Astrocyte (in vitro differentiated cells and primary cell): ENCODE measurements at regions not wholly inside any gene's neighbourhood (a gene's known extent, or its start where the extent isn't known, plus 50 kb on each side); places are given as distances from the start of the nearest gene placed in this dataset.

ENCODE experiments used
- DNase-seq: peaks from one replicate; pipeline ENCODE4 v3.0.0-alpha.2; 2010; ENCODE audit warnings: low read depth
- FAIRE-seq: peaks from 2 replicates; lab custom pipeline; 2011; peaks lifted over from hg19 to GRCh38; lab: Jason Lieb, UNC
- H2AFZ ChIP-seq: 2 replicates; pipeline ENCODE4 v1.6.0; 2012; ENCODE audit warnings: low read depth, low read length, inconsistent platforms
- H3K27ac ChIP-seq: 2 replicates; pipeline ENCODE4 v1.5.1; 2011; ENCODE audit warnings: low read depth, low read length, inconsistent platforms
- H3K27me3 ChIP-seq: 2 replicates; pipeline ENCODE4 v1.6.0; 2011; ENCODE audit warnings: low read length, inconsistent platforms; ENCODE audit not compliant: insufficient read depth
- H3K36me3 ChIP-seq: 2 replicates; pipeline ENCODE4 v1.5.1; 2011; ENCODE audit warnings: low read length, inconsistent platforms; ENCODE audit not compliant: insufficient read depth
- H3K4me1 ChIP-seq: 2 replicates; pipeline ENCODE4 v1.5.1; 2011; ENCODE audit warnings: low read length, inconsistent platforms; ENCODE audit not compliant: insufficient read depth
- H3K4me2 ChIP-seq: 2 replicates; pipeline ENCODE4 v1.6.0; 2012; ENCODE audit warnings: low read length, inconsistent platforms
- H3K4me3 ChIP-seq: 2 replicates; pipeline ENCODE4 v1.5.1; 2011; ENCODE audit warnings: low read depth, mild to moderate bottlenecking, low read length, inconsistent platforms; ENCODE audit not compliant: insufficient read depth
- H3K79me2 ChIP-seq: 2 replicates; pipeline ENCODE4 v1.6.0; 2012; ENCODE audit warnings: mild to moderate bottlenecking, low read length, inconsistent platforms; ENCODE audit not compliant: insufficient read depth
- H3K9ac ChIP-seq: 2 replicates; pipeline ENCODE4 v1.6.0; 2012; ENCODE audit warnings: mild to moderate bottlenecking, low read length, inconsistent platforms
- H3K9me3 ChIP-seq: 2 replicates; pipeline ENCODE4 v1.5.1; 2012; ENCODE audit warnings: low read depth, mild to moderate bottlenecking, low read length, inconsistent platforms; ENCODE audit not compliant: insufficient read depth
- H4K20me1 ChIP-seq: 2 replicates; pipeline ENCODE4 v1.6.0; 2012; ENCODE audit warnings: low read length, inconsistent platforms; ENCODE audit not compliant: insufficient read depth
- H3K27ac Mint-ChIP-seq: one replicate; pipeline ENCODE4 v1.8.0; 2021; ENCODE audit warnings: mild to moderate bottlenecking, mixed read lengths; ENCODE audit not compliant: unreplicated experiment
- H3K27me3 Mint-ChIP-seq: one replicate; pipeline ENCODE4 v1.8.0; 2021; ENCODE audit warnings: low read depth, mixed read lengths; ENCODE audit not compliant: unreplicated experiment
- H3K36me3 Mint-ChIP-seq: one replicate; pipeline ENCODE4 v1.8.0; 2021; ENCODE audit warnings: low read depth, mixed read lengths; ENCODE audit not compliant: unreplicated experiment
- H3K4me1 Mint-ChIP-seq: one replicate; pipeline ENCODE4 v1.8.0; 2021; ENCODE audit warnings: low read depth, mixed read lengths; ENCODE audit not compliant: unreplicated experiment
- H3K4me3 Mint-ChIP-seq: one replicate; pipeline ENCODE4 v1.8.0; 2021; ENCODE audit warnings: mild to moderate bottlenecking, moderate library complexity, mixed read lengths; ENCODE audit not compliant: unreplicated experiment
- H3K9me3 Mint-ChIP-seq: one replicate; pipeline ENCODE4 v1.8.0; 2021; ENCODE audit warnings: mild to moderate bottlenecking, mixed read lengths; ENCODE audit not compliant: unreplicated experiment
- EZH2 ChIP-seq: IDR thresholded peaks from 2 replicates; pipeline ENCODE4 v1.6.1; 2012; ENCODE audit warnings: mild to moderate bottlenecking, low read length, inconsistent platforms; ENCODE audit not compliant: insufficient read depth
- TF ChIP-seq, protein P1 (sequence below): IDR thresholded peaks from 2 replicates; pipeline ENCODE4 v1.5.1; 2011; ENCODE audit warnings: low read depth, mild to moderate bottlenecking, inconsistent platforms, low read length, moderate library complexity; ENCODE audit not compliant: insufficient read depth

- FAIRE-seq: no peak
- Histone ChIP-seq H3K4me2 (no peak overlapping the region), H2AFZ (no peak overlapping the region), H3K36me3 (no peaks in the 10 kb centered on the region), H3K9ac (no peak overlapping the region), H3K27ac (no peak overlapping the region), H4K20me1 (no peaks in the 10 kb centered on the region), H3K79me2 (no peaks in the 10 kb centered on the region), H3K4me3 (no peak overlapping the region), H3K27me3 (peaks cover 12% of the 10 kb centered on the region), H3K4me1 (no peaks in the 10 kb centered on the region), H3K9me3 (no peaks in the 10 kb centered on the region)
- TF ChIP-seq, protein P1, sequence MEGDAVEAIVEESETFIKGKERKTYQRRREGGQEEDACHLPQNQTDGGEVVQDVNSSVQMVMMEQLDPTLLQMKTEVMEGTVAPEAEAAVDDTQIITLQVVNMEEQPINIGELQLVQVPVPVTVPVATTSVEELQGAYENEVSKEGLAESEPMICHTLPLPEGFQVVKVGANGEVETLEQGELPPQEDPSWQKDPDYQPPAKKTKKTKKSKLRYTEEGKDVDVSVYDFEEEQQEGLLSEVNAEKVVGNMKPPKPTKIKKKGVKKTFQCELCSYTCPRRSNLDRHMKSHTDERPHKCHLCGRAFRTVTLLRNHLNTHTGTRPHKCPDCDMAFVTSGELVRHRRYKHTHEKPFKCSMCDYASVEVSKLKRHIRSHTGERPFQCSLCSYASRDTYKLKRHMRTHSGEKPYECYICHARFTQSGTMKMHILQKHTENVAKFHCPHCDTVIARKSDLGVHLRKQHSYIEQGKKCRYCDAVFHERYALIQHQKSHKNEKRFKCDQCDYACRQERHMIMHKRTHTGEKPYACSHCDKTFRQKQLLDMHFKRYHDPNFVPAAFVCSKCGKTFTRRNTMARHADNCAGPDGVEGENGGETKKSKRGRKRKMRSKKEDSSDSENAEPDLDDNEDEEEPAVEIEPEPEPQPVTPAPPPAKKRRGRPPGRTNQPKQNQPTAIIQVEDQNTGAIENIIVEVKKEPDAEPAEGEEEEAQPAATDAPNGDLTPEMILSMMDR: no peak
- no peak for TF ChIP-seq EZH2
- Mint-ChIP-seq H3K9me3 (peaks cover 8% of the 10 kb centered on the region), H3K27me3 (peaks cover 31% of the 10 kb centered on the region), H3K4me1 (no peaks in the 10 kb centered on the region), H3K36me3 (no peaks in the 10 kb centered on the region), H3K4me3 (no peak overlapping the region), H3K27ac (no peak overlapping the region)
- DNase-seq: no peak
These were observed 200.5 kb upstream of the RREB1 start for GRCh38 chr6:6907286-6907685.

- DNase-seq: no peak
- Histone ChIP-seq H4K20me1 (no peaks in the 10 kb centered on the region), H3K36me3 (no peaks in the 10 kb centered on the region), H3K9me3 (no peaks in the 10 kb centered on the region), H3K79me2 (no peaks in the 10 kb centered on the region), H3K4me1 (no peaks in the 10 kb centered on the region), H3K9ac (no peak overlapping the region), H2AFZ (no peak overlapping the region), H3K4me2 (no peak overlapping the region), H3K4me3 (no peak overlapping the region), H3K27me3 (peaks cover 12% of the 10 kb centered on the region), H3K27ac (no peak overlapping the region)
- H3K36me3 Mint-ChIP-seq: no peaks in the 10 kb centered on the region
- H3K9me3 Mint-ChIP-seq: peaks cover 8% of the 10 kb centered on the region
- H3K27ac Mint-ChIP-seq: no peak overlapping the region
- no peak for TF ChIP-seq EZH2
- TF ChIP-seq, protein P1: no peak
- H3K4me1 Mint-ChIP-seq: no peaks in the 10 kb centered on the region
- H3K27me3 Mint-ChIP-seq: peaks cover 31% of the 10 kb centered on the region
- H3K4me3 Mint-ChIP-seq: no peak overlapping the region
- FAIRE-seq: no peak
These were observed 199.6 kb upstream of the RREB1 start for GRCh38 chr6:6908121-6908520.

- Histone ChIP-seq H3K4me2 (no peak overlapping the region), H3K4me1 (no peaks in the 10 kb centered on the region), H2AFZ (no peak overlapping the region), H3K36me3 (no peaks in the 10 kb centered on the region), H3K27me3 (peaks cover 12% of the 10 kb centered on the region), H3K9ac (no peak overlapping the region), H3K4me3 (no peak overlapping the region), H3K9me3 (no peaks in the 10 kb centered on the region), H3K27ac (no peak overlapping the region), H4K20me1 (no peaks in the 10 kb centered on the region), H3K79me2 (no peaks in the 10 kb centered on the region)
- no peak overlapping the region for H3K4me3 Mint-ChIP-seq
- FAIRE-seq: no peak
- peaks cover 8% of the 10 kb centered on the region for H3K9me3 Mint-ChIP-seq
- peaks cover 28% of the 10 kb centered on the region for H3K27me3 Mint-ChIP-seq
- DNase-seq: no peak
- H3K27ac Mint-ChIP-seq: no peak overlapping the region
- TF ChIP-seq, protein P1: no peak
- TF ChIP-seq EZH2: no peak
- H3K36me3 Mint-ChIP-seq: no peaks in the 10 kb centered on the region
- no peaks in the 10 kb centered on the region for H3K4me1 Mint-ChIP-seq
These were observed 198.7 kb upstream of the RREB1 start for GRCh38 chr6:6909111-6909510.
